ENCODE measurements at regions not wholly inside any gene's neighbourhood (a gene's known extent, or its start where the extent isn't known, plus 50 kb on each side); places are given as distances from the start of the nearest gene placed in this dataset.

- Histone ChIP-seq H3K4me1 (ENCODE audit: control insufficient read depth in 1 of 2, insufficient read depth in 2 of 2, low read length in 2 of 2) (no peaks in the 10 kb centered on the region), H3K9me3 (ENCODE audit: control insufficient read depth, low read length) (no peaks in the 10 kb centered on the region), H3K27me3 (ENCODE audit: control insufficient read depth in 1 of 2, insufficient read depth in 2 of 2, low read length in 1 of 2) (no peaks in the 10 kb centered on the region), H3K36me3 (ENCODE audit: control insufficient read depth in 1 of 2, insufficient read depth in 2 of 2, low read length in 1 of 2) (no peaks in the 10 kb centered on the region), H3K27ac (ENCODE audit: low read depth in 1 of 2, low read length in 2 of 2) (no peak overlapping the region), H3K4me3 (ENCODE audit: low read length in 2 of 2) (no peak overlapping the region)
- 51 to 76% methylated on average over 2 of the region's 2 CpGs for WGBS, 2 donors
- no peak for DNase-seq
- ATAC-seq (ENCODE audit: low FRiP score) = no peak
- intact Hi-C loops (cut with DNase I) = no loop called here
These were observed 129.0 kb downstream of the SH2D1A start for GRCh38 chrX:124475358-124475757.

- DNase-seq (no peak), ATAC-seq (ENCODE audit: low FRiP score) (no peak)
- Histone ChIP-seq H3K4me1 (ENCODE audit: control insufficient read depth in 1 of 2, insufficient read depth in 2 of 2, low read length in 2 of 2) (no peaks in the 10 kb centered on the region), H3K27ac (ENCODE audit: low read depth in 1 of 2, low read length in 2 of 2) (no peak overlapping the region), H3K27me3 (ENCODE audit: control insufficient read depth in 1 of 2, insufficient read depth in 2 of 2, low read length in 1 of 2) (no peaks in the 10 kb centered on the region), H3K36me3 (ENCODE audit: control insufficient read depth in 1 of 2, insufficient read depth in 2 of 2, low read length in 1 of 2) (no peaks in the 10 kb centered on the region), H3K4me3 (ENCODE audit: low read length in 2 of 2) (no peak overlapping the region), H3K9me3 (ENCODE audit: control insufficient read depth, low read length) (no peaks in the 10 kb centered on the region)
- 58 to 62% methylated on average over 2 of the region's 2 CpGs for WGBS, 2 donors
- intact Hi-C loops (cut with DNase I) = no loop called here
These were observed 130.2 kb downstream of the SH2D1A start for GRCh38 chrX:124476562-124476961.

- Histone ChIP-seq H3K27ac (ENCODE audit: low read depth in 1 of 2, low read length in 2 of 2) (no peak overlapping the region), H3K27me3 (ENCODE audit: control insufficient read depth in 1 of 2, insufficient read depth in 2 of 2, low read length in 1 of 2) (no peaks in the 10 kb centered on the region), H3K4me1 (ENCODE audit: control insufficient read depth in 1 of 2, insufficient read depth in 2 of 2, low read length in 2 of 2) (no peaks in the 10 kb centered on the region), H3K4me3 (ENCODE audit: low read length in 2 of 2) (no peak overlapping the region), H3K36me3 (ENCODE audit: control insufficient read depth in 1 of 2, insufficient read depth in 2 of 2, low read length in 1 of 2) (no peaks in the 10 kb centered on the region), H3K9me3 (ENCODE audit: control insufficient read depth, low read length) (no peaks in the 10 kb centered on the region)
- DNase-seq = no peak
- intact Hi-C loops (cut with DNase I) = no loop called here
- 86 to 92% methylated on average over 5 of the region's 5 CpGs for WGBS, 2 donors
- ATAC-seq (ENCODE audit: low FRiP score) = no peak
These were observed 131.7 kb downstream of the SH2D1A start for GRCh38 chrX:124478046-124478445.

- Histone ChIP-seq H3K4me1 (ENCODE audit: control insufficient read depth in 1 of 2, insufficient read depth in 2 of 2, low read length in 2 of 2) (no peaks in the 10 kb centered on the region), H3K36me3 (ENCODE audit: control insufficient read depth in 1 of 2, insufficient read depth in 2 of 2, low read length in 1 of 2) (no peaks in the 10 kb centered on the region), H3K27ac (ENCODE audit: low read depth in 1 of 2, low read length in 2 of 2) (no peak overlapping the region), H3K9me3 (ENCODE audit: control insufficient read depth, low read length) (no peaks in the 10 kb centered on the region), H3K4me3 (ENCODE audit: low read length in 2 of 2) (no peak overlapping the region), H3K27me3 (ENCODE audit: control insufficient read depth in 1 of 2, insufficient read depth in 2 of 2, low read length in 1 of 2) (no peaks in the 10 kb centered on the region)
- DNase-seq = no peak
- WGBS, 2 donors = 79 to 91% methylated on average over 4 of the region's 4 CpGs
- no peak for ATAC-seq (ENCODE audit: low FRiP score)
- intact Hi-C loops (cut with DNase I) = no loop called here
These were observed 142.2 kb downstream of the SH2D1A start for GRCh38 chrX:124488412-124489161.

- no peak overlapping the region for H3K27ac ChIP-seq (ENCODE audit: low read depth in 1 of 2, low read length in 2 of 2)
- intact Hi-C loops (cut with DNase I) = no loop called here
- H3K4me3 ChIP-seq (ENCODE audit: low read length in 2 of 2) = no peak overlapping the region
- no peaks in the 10 kb centered on the region for H3K36me3 ChIP-seq (ENCODE audit: control insufficient read depth in 1 of 2, insufficient read depth in 2 of 2, low read length in 1 of 2)
- no peak for DNase-seq
- no peak for ATAC-seq (ENCODE audit: low FRiP score)
- no peaks in the 10 kb centered on the region for H3K9me3 ChIP-seq (ENCODE audit: control insufficient read depth, low read length)
- H3K27me3 ChIP-seq (ENCODE audit: control insufficient read depth in 1 of 2, insufficient read depth in 2 of 2, low read length in 1 of 2) = no peaks in the 10 kb centered on the region
- H3K4me1 ChIP-seq (ENCODE audit: control insufficient read depth in 1 of 2, insufficient read depth in 2 of 2, low read length in 2 of 2) = no peaks in the 10 kb centered on the region
These were observed 147.6 kb downstream of the SH2D1A start for GRCh38 chrX:124493984-124494383.

- WGBS, 2 donors = 76 to 87% methylated on average over 4 of the region's 4 CpGs
- Histone ChIP-seq H3K36me3 (ENCODE audit: control insufficient read depth in 1 of 2, insufficient read depth in 2 of 2, low read length in 1 of 2) (no peaks in the 10 kb centered on the region), H3K27me3 (ENCODE audit: control insufficient read depth in 1 of 2, insufficient read depth in 2 of 2, low read length in 1 of 2) (no peaks in the 10 kb centered on the region), H3K4me3 (ENCODE audit: low read length in 2 of 2) (no peak overlapping the region), H3K27ac (ENCODE audit: low read depth in 1 of 2, low read length in 2 of 2) (no peak overlapping the region), H3K4me1 (ENCODE audit: control insufficient read depth in 1 of 2, insufficient read depth in 2 of 2, low read length in 2 of 2) (no peaks in the 10 kb centered on the region), H3K9me3 (ENCODE audit: control insufficient read depth, low read length) (no peaks in the 10 kb centered on the region)
- DNase-seq (no peak), ATAC-seq (ENCODE audit: low FRiP score) (no peak)
- intact Hi-C loops (cut with DNase I) = no loop called here
These were observed 151.0 kb downstream of the SH2D1A start for GRCh38 chrX:124497386-124497785.

GRCh38 chrX:124501586-124501985 lies 155.2 kb downstream of the SH2D1A start:
- Histone ChIP-seq H3K36me3 (ENCODE audit: control insufficient read depth in 1 of 2, insufficient read depth in 2 of 2, low read length in 1 of 2) (no peaks in the 10 kb centered on the region), H3K9me3 (ENCODE audit: control insufficient read depth, low read length) (no peaks in the 10 kb centered on the region), H3K27ac (ENCODE audit: low read depth in 1 of 2, low read length in 2 of 2) (no peak overlapping the region), H3K4me1 (ENCODE audit: control insufficient read depth in 1 of 2, insufficient read depth in 2 of 2, low read length in 2 of 2) (no peaks in the 10 kb centered on the region), H3K4me3 (ENCODE audit: low read length in 2 of 2) (no peak overlapping the region), H3K27me3 (ENCODE audit: control insufficient read depth in 1 of 2, insufficient read depth in 2 of 2, low read length in 1 of 2) (no peaks in the 10 kb centered on the region)
- DNase-seq (no peak), ATAC-seq (ENCODE audit: low FRiP score) (no peak)
- WGBS, 2 donors = 18 to 23% methylated on average over 5 of the region's 5 CpGs
- intact Hi-C loops (cut with DNase I) = no loop called here

GRCh38 chrX:124502166-124502565 lies 155.8 kb downstream of the SH2D1A start:
- ATAC-seq (ENCODE audit: low FRiP score) (no peak), DNase-seq (no peak)
- no peaks in the 10 kb centered on the region for H3K27me3 ChIP-seq (ENCODE audit: control insufficient read depth in 1 of 2, insufficient read depth in 2 of 2, low read length in 1 of 2)
- H3K27ac ChIP-seq (ENCODE audit: low read depth in 1 of 2, low read length in 2 of 2) = no peak overlapping the region
- intact Hi-C loops (cut with DNase I) = no loop called here
- H3K4me1 ChIP-seq (ENCODE audit: control insufficient read depth in 1 of 2, insufficient read depth in 2 of 2, low read length in 2 of 2) = no peaks in the 10 kb centered on the region
- WGBS, 2 donors = 29 to 42% methylated on average over 2 of the region's 2 CpGs
- H3K4me3 ChIP-seq (ENCODE audit: low read length in 2 of 2) = no peak overlapping the region
- H3K9me3 ChIP-seq (ENCODE audit: control insufficient read depth, low read length) = no peaks in the 10 kb centered on the region
- no peaks in the 10 kb centered on the region for H3K36me3 ChIP-seq (ENCODE audit: control insufficient read depth in 1 of 2, insufficient read depth in 2 of 2, low read length in 1 of 2)

- Histone ChIP-seq H3K27me3 (ENCODE audit: control insufficient read depth in 1 of 2, insufficient read depth in 2 of 2, low read length in 1 of 2) (no peaks in the 10 kb centered on the region), H3K4me3 (ENCODE audit: low read length in 2 of 2) (no peak overlapping the region), H3K9me3 (ENCODE audit: control insufficient read depth, low read length) (no peaks in the 10 kb centered on the region), H3K36me3 (ENCODE audit: control insufficient read depth in 1 of 2, insufficient read depth in 2 of 2, low read length in 1 of 2) (no peaks in the 10 kb centered on the region), H3K27ac (ENCODE audit: low read depth in 1 of 2, low read length in 2 of 2) (no peak overlapping the region), H3K4me1 (ENCODE audit: control insufficient read depth in 1 of 2, insufficient read depth in 2 of 2, low read length in 2 of 2) (no peaks in the 10 kb centered on the region)
- 90 to 98% methylated on average over 3 of the region's 3 CpGs for WGBS, 2 donors
- intact Hi-C loops (cut with DNase I) = no loop called here
- DNase-seq (no peak), ATAC-seq (ENCODE audit: low FRiP score) (no peak)
These were observed 156.2 kb downstream of the SH2D1A start for GRCh38 chrX:124502599-124502998.
